Kidney (tissue), 13 donors: ENCODE measurements at regions not wholly inside any gene's neighbourhood (a gene's known extent, or its start where the extent isn't known, plus 50 kb on each side); places are given as distances from the start of the nearest gene placed in this dataset.

Experiments
- DNase-seq, 5 donors: peaks; one replicate each; pipeline ENCODE4 v3.0.0-alpha.2; 2013 to 2020
- FAIRE-seq: peaks from 2 replicates; lab custom pipeline; 2012; peaks lifted over from hg19 to GRCh38; lab: Jason Lieb, UNC
- H3K27ac ChIP-seq, 2 donors: one replicate each; pipeline ENCODE4 v1.7.0; 2013; ENCODE audit warnings: low read depth in 2 of 2, low read length in 2 of 2, inconsistent platforms in 1 of 2
- H3K27me3 ChIP-seq: one replicate; pipeline ENCODE4 v1.7.1; 2013; ENCODE audit warnings: low read length, inconsistent platforms; ENCODE audit not compliant: control insufficient read depth, insufficient read depth
- H3K36me3 ChIP-seq, 3 donors: one replicate each; pipeline versions ENCODE4 v1.7.0 to v1.7.1; 2013; ENCODE audit warnings: low read length in 3 of 3, control low read depth in 1 of 3, inconsistent platforms in 1 of 3; ENCODE audit not compliant: insufficient read depth in 3 of 3, control insufficient read depth in 2 of 3
- H3K4me1 ChIP-seq, 3 donors: one replicate each; pipeline versions ENCODE4 v1.7.0 to v1.7.1; 2013; ENCODE audit warnings: low read length in 3 of 3, inconsistent platforms in 1 of 3, low read depth in 1 of 3; ENCODE audit not compliant: control insufficient read depth in 2 of 3, insufficient read depth in 2 of 3
- H3K4me3 ChIP-seq, 3 donors: one replicate each; pipeline versions ENCODE4 v1.7.0 to v1.8.1; 2013; ENCODE audit warnings: low read length in 3 of 3, control low read depth in 1 of 3, inconsistent platforms in 1 of 3
- H3K9ac ChIP-seq, 3 donors: one replicate each; pipeline versions ENCODE4 v1.7.0 to v1.7.1; 2013; ENCODE audit warnings: low read length in 3 of 3, control low read depth in 1 of 3, inconsistent platforms in 1 of 3
- H3K9me3 ChIP-seq, 3 donors: one replicate each; pipeline versions ENCODE4 v1.7.0 to v1.7.1; 2013; ENCODE audit warnings: low read length in 3 of 3, control low read depth in 1 of 3, inconsistent platforms in 1 of 3; ENCODE audit not compliant: control insufficient read depth in 2 of 3, insufficient read depth in 1 of 3
- intact Hi-C: fragments of 100-400 bp; cut with DNase I; formaldehyde crosslinking; loops from one replicate; pipeline ENCODE4 v1.11.1; 2022
- TF ChIP-seq, protein P1 (sequence below): IDR thresholded peaks from 3 replicates; pipeline ENCODE4 v1.5.1; 2012; ENCODE audit warnings: mild to moderate bottlenecking, moderate library complexity, borderline replicate concordance; ENCODE audit not compliant: insufficient read depth; ENCODE audit errors: extremely low read depth
- donor health status: control.
- donor health status: control.
- donor health status: control.
- donor health status: control.
- donor health status: control.
- donor health status: DM: yes; HTN: yes; CAD: no.
- donor health status: Normal renal cell carcinoma (clear cell type).

DNA sequence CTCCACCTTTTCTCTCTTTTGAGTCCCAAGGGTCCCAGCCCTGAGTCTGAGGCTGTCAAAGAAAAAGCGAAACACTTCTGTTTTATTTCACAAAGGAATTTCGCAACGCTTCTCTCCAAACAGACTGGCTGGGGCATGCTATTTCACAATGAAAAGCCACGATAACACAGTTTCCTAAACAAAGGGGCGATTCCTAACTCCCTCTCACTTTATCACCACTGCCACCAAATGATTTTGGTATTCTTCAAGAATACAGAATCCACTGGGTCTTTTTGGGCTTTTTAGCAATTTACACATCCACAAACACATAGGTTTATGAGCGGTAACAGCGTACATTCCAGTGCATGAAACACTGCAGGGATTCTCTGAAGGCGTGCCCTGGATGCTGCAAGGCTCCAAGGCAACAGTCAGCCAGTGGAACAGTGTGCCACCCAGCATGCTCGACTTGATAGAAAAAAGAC, 161.2 kb downstream of the DAD1 start:
- FAIRE-seq (no peak), DNase-seq (peak in 1 of 5 donors; percentile 38)
- H3K9ac ChIP-seq = no peak overlapping the region
- H3K36me3 ChIP-seq = no peaks in the 10 kb centered on the region
- intact Hi-C loops = no loop called here
- H3K4me1 ChIP-seq = peaks cover 4 to 16% (median 8%) of the 10 kb centered on the region in 3 donors
- H3K4me3 ChIP-seq = no peak overlapping the region
- no peak overlapping the region for H3K27ac ChIP-seq
- TF ChIP-seq, protein P1, sequence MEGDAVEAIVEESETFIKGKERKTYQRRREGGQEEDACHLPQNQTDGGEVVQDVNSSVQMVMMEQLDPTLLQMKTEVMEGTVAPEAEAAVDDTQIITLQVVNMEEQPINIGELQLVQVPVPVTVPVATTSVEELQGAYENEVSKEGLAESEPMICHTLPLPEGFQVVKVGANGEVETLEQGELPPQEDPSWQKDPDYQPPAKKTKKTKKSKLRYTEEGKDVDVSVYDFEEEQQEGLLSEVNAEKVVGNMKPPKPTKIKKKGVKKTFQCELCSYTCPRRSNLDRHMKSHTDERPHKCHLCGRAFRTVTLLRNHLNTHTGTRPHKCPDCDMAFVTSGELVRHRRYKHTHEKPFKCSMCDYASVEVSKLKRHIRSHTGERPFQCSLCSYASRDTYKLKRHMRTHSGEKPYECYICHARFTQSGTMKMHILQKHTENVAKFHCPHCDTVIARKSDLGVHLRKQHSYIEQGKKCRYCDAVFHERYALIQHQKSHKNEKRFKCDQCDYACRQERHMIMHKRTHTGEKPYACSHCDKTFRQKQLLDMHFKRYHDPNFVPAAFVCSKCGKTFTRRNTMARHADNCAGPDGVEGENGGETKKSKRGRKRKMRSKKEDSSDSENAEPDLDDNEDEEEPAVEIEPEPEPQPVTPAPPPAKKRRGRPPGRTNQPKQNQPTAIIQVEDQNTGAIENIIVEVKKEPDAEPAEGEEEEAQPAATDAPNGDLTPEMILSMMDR = no peak
- H3K27me3 ChIP-seq = no peaks in the 10 kb centered on the region
- no peaks in the 10 kb centered on the region for H3K9me3 ChIP-seq

DNA sequence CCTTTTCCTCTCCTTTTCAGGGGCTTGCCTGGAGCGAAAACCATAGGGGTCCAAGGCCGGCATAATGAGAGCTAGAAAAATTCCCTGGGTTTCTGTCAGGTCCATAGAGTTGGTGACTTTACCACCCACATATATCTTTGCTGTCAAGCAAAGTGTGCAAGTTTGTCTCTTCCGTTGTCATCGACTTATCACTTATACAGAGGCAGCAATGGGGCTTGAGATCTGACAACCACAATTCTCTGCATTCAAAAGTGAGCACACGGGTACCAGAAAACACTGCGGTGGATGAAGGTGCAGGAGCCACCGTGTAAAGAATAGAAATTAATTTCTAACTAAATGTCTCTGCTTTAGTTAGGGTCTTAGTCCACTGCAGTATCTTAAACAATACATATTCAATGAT, 162.3 kb downstream of the DAD1 start:
- H3K9ac ChIP-seq = no peak overlapping the region
- intact Hi-C loops = no loop called here
- no peaks in the 10 kb centered on the region for H3K27me3 ChIP-seq
- no peak overlapping the region for H3K4me3 ChIP-seq
- H3K27ac ChIP-seq = no peak overlapping the region
- no peaks in the 10 kb centered on the region for H3K9me3 ChIP-seq
- DNase-seq (no peak), FAIRE-seq (no peak)
- H3K4me1 ChIP-seq = peaks cover 0 to 6% (median 0%) of the 10 kb centered on the region in 3 donors
- H3K36me3 ChIP-seq = no peaks in the 10 kb centered on the region
- TF ChIP-seq, protein P1 = no peak

DNA sequence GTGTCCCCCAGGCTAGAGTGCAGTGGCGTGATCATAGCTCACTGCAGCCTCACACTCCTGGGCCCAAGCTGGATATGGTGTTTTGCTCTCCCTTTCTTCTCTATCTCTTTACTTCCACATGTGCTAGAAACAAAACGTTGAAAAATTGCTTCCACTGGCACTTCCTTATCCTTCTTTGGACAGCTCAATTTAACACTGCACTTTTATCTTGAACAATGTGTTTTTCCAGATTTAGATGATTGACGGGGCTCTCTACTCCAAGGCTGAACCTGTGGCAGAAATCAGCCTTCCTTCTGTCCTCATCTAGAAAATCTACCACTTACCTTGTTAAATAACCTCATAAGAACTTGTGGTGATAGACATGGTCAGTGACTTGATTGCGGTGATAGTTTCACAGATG, 165.1 kb downstream of the DAD1 start:
- no peaks in the 10 kb centered on the region for H3K27me3 ChIP-seq
- TF ChIP-seq, protein P1 = no peak
- DNase-seq = no peak
- intact Hi-C loops = no loop called here
- no peak overlapping the region for H3K4me3 ChIP-seq
- no peaks in the 10 kb centered on the region for H3K9me3 ChIP-seq
- peaks cover 0 to 5% (median 4%) of the 10 kb centered on the region in 3 donors for H3K4me1 ChIP-seq
- no peak for FAIRE-seq
- H3K9ac ChIP-seq = no peak overlapping the region
- H3K27ac ChIP-seq = no peak overlapping the region
- no peaks in the 10 kb centered on the region for H3K36me3 ChIP-seq

DNA sequence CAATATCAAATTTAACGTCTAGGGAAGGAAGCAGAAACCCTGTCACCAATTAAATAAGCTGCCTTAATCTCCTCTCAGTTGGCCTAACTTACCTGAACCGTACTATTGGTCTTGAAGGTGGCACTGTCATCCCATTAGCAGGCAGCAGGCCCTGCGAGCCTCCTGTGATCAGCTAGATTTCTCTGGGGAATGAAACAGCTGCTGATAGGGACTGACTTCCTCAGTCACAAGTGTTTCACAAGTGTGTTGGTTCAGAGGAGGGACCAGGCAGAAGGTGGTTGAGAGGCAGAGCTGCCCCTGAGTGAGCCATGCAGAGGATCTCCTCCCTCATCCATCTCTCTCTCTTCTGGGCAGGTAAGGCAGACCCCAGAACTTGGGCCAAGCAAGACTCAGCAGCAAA, 166.8 kb downstream of the DAD1 start:
- Histone ChIP-seq H3K4me3 (no peak overlapping the region), H3K27me3 (no peaks in the 10 kb centered on the region), H3K27ac (no peak overlapping the region), H3K36me3 (no peaks in the 10 kb centered on the region), H3K9me3 (no peaks in the 10 kb centered on the region), H3K4me1 (peaks cover 0 to 6% (median 0%) of the 10 kb centered on the region in 3 donors), H3K9ac (no peak overlapping the region)
- no peak for FAIRE-seq
- intact Hi-C loops = no loop called here
- DNase-seq = no peak
- TF ChIP-seq, protein P1 = no peak
